BJ (cell line): ENCODE measurements at regions not wholly inside any gene's neighbourhood (a gene's known extent, or its start where the extent isn't known, plus 50 kb on each side); places are given as distances from the start of the nearest gene placed in this dataset.

Source experiments
- CTCF ChIA-PET: fragments of 350-600 bp; formaldehyde crosslinking; extraction: SDS; loops from one replicate; lab custom pipeline; 2021; ENCODE audit warnings: antibody characterized with exemption, inconsistent platforms; lab: Yijun Ruan, JAX
- POLR2A ChIA-PET: fragments of 300-600 bp; sonication (Branson Sonifier 250); formaldehyde crosslinking; extraction: SDS; loops from one replicate; lab custom pipeline; 2021; ENCODE audit warnings: antibody characterized with exemption; lab: Charles Lee
- DNase-seq: peaks from one replicate; pipeline ENCODE4 v3.0.0-alpha.2; 2011; ENCODE audit warnings: low read depth
- H3K27me3 ChIP-seq: 2 replicates; pipeline ENCODE4 v1.6.0; 2011; ENCODE audit warnings: low read length; ENCODE audit not compliant: control insufficient read depth, insufficient read depth
- H3K36me3 ChIP-seq: 2 replicates; pipeline ENCODE4 v1.5.1; 2011; ENCODE audit warnings: low read length; ENCODE audit not compliant: control insufficient read depth, insufficient read depth
- H3K4me3 ChIP-seq: 2 replicates; pipeline ENCODE4 v1.5.1; 2011; ENCODE audit warnings: low read depth, mild to moderate bottlenecking, control low read depth, low read length
- TF ChIP-seq, protein P1 (sequence below): IDR thresholded peaks from 2 replicates; pipeline ENCODE4 v1.5.1; 2011; ENCODE audit warnings: low read depth, mild to moderate bottlenecking, control low read depth, inconsistent platforms, low read length, moderate library complexity; ENCODE audit not compliant: insufficient read depth

DNA sequence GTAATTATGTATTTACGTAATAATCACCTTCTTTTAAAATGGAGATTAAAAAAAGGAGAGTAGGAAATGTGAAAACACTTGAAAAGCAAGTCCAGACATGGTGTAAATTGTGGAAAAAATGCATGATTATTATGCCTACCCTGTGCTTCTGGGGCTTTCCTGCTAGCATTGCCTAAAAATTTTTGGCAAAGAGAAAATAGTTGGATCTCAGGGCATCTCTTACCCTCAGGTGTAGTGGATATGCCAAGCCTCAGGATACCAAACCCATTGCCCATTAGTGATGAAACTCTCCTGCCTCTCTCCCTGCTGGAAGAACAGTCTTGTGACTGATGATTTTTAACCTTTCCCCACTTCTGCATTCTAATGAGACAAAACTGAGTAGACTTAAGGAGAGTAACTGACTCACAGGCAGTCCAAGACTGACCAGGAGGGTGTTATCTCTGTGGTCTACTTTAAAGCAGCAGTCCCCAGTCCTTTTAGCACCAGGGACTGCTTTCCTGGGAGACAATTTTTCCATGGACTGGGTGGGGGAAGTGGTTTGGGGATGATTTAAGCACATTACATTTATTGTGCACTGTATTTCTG is 174.6 kb downstream of the ZNF330 start:
- Histone ChIP-seq H3K36me3 (no peaks in the 10 kb centered on the region), H3K27me3 (no peaks in the 10 kb centered on the region), H3K4me3 (no peak overlapping the region)
- CTCF ChIA-PET, result no interaction called here
- no peak for DNase-seq
- POLR2A ChIA-PET, result no interaction called here
- TF ChIP-seq, protein P1, sequence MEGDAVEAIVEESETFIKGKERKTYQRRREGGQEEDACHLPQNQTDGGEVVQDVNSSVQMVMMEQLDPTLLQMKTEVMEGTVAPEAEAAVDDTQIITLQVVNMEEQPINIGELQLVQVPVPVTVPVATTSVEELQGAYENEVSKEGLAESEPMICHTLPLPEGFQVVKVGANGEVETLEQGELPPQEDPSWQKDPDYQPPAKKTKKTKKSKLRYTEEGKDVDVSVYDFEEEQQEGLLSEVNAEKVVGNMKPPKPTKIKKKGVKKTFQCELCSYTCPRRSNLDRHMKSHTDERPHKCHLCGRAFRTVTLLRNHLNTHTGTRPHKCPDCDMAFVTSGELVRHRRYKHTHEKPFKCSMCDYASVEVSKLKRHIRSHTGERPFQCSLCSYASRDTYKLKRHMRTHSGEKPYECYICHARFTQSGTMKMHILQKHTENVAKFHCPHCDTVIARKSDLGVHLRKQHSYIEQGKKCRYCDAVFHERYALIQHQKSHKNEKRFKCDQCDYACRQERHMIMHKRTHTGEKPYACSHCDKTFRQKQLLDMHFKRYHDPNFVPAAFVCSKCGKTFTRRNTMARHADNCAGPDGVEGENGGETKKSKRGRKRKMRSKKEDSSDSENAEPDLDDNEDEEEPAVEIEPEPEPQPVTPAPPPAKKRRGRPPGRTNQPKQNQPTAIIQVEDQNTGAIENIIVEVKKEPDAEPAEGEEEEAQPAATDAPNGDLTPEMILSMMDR, result no peak

DNA sequence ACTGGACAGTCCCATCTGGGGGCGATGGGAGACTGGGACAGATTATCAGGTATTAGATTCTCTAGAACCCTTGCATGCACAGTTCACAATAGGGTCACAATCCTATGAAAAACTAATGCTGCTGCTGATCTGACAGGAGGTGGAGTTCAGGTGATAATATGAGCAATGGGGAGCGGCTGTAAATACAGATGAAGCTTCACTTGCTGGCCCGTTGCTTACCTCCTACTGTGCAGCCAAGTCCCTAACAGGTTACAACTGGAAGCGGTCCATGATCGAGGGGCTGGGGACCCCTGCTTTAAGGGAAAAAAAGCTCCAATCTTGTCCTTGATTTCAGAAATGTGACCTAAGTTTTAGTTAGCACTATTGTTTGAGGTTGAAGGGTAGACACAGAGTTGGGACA is 175.2 kb downstream of the ZNF330 start:
- no peak for DNase-seq
- H3K4me3 ChIP-seq, result no peak overlapping the region
- ChIA-PET CTCF (no interaction called here), POLR2A (no interaction called here)
- H3K36me3 ChIP-seq, result no peaks in the 10 kb centered on the region
- TF ChIP-seq, protein P1, result no peak
- H3K27me3 ChIP-seq, result no peaks in the 10 kb centered on the region

DNA sequence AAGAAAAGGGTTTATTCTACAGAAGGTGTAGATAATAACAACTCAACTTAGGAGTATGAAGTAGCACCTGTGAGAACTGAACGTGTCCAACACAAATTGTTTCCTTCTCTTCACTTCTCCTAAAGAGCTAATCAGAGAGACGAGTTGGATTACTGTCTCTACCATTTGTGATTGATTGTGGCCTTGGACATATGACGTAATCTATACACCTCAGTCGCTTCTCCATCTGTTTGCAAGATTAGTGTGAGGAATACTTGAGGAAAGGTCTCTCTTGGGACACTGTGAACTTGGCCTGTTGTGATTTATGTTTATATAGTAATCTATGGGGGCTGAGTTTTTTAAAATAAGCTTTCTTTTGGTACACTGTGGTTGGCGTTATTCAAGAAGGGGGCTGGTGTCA is 182.0 kb downstream of the ZNF330 start:
- DNase-seq, result no peak
- ChIA-PET CTCF (interaction anchor here (0.6 to 1.4 kb wide), 4 partner anchors 9 to 981 kb away, joined by 3 to 4 read pairs (median 3); no protein-coding TSS in a partner anchor), POLR2A (no interaction called here)
- H3K27me3 ChIP-seq, result no peaks in the 10 kb centered on the region
- TF ChIP-seq, protein P1, result no peak
- H3K4me3 ChIP-seq, result no peak overlapping the region
- H3K36me3 ChIP-seq, result no peaks in the 10 kb centered on the region

DNA sequence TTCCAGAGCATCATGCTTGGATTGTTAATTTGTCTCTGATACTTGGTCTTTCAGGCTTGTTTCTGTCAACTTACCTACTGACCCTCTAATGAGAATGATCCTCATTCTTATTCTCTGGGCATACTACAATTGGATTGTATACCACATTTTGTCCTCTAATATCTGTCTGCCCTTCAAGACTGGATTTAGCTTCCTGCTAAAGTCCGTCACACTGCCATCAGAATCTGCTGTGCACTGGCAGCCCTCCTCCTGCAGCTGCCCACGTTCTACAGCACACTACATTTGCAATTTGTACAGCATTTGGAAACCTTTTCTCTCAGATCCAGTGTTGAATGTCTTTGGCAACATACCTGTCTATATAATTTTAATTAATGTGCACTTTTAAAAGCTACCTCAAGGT is 183.1 kb downstream of the ZNF330 start:
- H3K27me3 ChIP-seq, result no peaks in the 10 kb centered on the region
- ChIA-PET POLR2A (no interaction called here), CTCF (interaction anchor here (1.1 to 1.4 kb wide), 2 partner anchors 10 to 70 kb away, joined by 3 to 4 read pairs; no protein-coding TSS in a partner anchor)
- no peaks in the 10 kb centered on the region for H3K36me3 ChIP-seq
- TF ChIP-seq, protein P1, result no peak
- DNase-seq, result no peak
- no peak overlapping the region for H3K4me3 ChIP-seq

DNA sequence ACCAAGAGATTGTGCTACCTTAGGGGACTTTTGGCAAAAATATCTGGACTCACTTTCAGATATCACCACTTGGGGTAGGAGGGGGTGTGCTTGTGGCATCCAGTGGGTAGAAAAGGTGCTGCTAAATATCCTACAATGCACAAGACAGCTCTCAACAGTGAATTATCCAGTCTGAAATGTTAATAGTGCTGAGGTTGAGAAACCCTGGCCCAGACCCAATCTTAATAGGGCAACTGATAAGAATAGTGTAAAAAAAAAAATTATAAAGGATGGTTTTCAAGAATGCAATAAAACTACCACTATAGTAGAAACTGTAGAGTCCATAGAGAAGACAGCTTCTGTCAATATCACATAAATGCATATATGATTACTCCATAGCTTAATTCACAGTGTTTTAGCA is 185.5 kb downstream of the ZNF330 start:
- POLR2A ChIA-PET, result no interaction called here
- CTCF ChIA-PET, result no interaction called here
- DNase-seq, result no peak
- TF ChIP-seq, protein P1, result no peak
- H3K27me3 ChIP-seq, result no peaks in the 10 kb centered on the region
- no peaks in the 10 kb centered on the region for H3K36me3 ChIP-seq
- no peak overlapping the region for H3K4me3 ChIP-seq
